GM19023 (cell line): ENCODE measurements at regions not wholly inside any gene's neighbourhood (a gene's known extent, or its start where the extent isn't known, plus 50 kb on each side); places are given as distances from the start of the nearest gene placed in this dataset.
"Not testable (repeated sequence)": the region's sequence is repeated elsewhere in the genome, so short reads cannot be mapped to it uniquely, and the experiment has no call there.

ENCODE experiments used
- ATAC-seq: cut with Tn5 transposase; IDR thresholded peaks from one replicate; pipeline ENCODE4 v1.9.1; 2021; ENCODE audit warnings: mild to moderate bottlenecking, moderate library complexity; ENCODE audit not compliant: unreplicated experiment

DNA sequence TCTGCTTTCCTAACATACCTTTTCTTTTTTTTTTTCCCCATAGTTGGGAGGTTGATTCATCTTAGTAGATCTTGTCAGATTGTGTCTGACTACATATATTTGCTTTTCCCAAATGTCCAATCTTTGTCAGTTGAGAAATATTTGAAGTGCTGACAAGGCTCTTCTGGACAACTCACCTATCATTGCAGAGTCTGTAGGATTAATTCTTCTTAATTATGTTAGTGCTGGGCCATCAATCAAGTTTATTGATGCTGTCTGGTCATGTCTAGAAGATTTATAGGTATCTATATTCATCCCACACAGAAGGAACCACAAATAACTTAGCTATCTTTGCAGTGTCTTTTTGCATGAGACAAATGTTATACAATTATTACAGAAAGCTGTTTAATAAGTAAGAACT is 310.6 kb downstream of the ACTR3B start:
- ATAC-seq = no peak

DNA sequence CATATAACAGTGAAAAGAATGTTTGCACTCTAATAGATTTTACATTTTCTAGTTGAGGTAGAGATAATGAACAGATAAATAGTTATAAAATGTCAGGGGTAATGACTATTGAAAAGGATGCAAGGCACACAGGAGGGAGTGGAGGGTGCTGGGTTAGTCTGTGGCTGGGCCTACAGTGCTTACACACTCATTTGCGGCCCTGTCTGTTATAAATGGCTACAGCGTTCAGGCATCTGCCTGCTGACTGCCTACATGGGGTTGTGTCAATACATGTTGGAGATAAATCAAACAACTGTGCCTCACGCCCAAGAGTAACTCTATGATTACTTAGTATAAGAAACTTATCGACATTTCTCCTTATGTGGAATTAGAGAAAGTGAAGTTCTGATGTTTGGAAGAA is 313.3 kb downstream of the ACTR3B start:
- ATAC-seq = no peak

DNA sequence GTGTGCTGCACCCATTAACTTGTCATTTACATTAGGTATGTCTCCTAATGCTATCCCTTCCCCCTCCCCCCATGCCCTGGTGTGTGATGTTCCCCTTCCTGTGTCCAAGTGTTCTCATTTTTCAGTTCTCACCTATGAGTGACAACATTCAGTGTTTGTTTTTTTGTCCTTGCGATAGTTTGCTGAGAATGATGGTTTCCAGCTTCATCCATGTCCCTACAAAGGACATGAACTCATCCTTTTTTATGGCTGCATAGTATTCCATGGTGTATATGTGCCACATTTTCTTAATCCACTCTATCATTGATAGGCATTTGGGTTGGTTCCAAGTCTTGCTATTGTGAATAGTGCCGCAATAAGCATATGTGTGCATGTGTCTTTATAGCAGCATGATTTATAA is 316.7 kb downstream of the ACTR3B start:
- ATAC-seq = not testable (repeated sequence)

DNA sequence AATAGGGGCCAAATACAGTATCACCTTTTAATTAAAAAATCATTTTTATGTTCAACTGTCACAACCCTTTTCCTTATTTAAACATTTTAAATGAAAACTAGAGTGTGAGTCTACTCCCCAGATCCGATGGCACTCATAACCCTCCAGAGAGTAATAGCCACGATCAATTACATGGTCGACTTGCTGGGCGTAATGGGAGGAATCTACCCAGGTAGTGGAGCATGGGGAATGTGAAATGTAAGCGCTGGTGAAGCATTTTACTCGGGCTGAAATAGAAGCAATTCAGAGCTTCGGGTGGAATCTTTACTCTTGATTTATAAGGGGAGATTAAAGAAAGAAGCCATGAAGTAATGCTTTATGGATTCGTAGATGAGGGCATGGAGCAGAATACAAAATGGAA is 321.9 kb downstream of the ACTR3B start:
- no peak for ATAC-seq

DNA sequence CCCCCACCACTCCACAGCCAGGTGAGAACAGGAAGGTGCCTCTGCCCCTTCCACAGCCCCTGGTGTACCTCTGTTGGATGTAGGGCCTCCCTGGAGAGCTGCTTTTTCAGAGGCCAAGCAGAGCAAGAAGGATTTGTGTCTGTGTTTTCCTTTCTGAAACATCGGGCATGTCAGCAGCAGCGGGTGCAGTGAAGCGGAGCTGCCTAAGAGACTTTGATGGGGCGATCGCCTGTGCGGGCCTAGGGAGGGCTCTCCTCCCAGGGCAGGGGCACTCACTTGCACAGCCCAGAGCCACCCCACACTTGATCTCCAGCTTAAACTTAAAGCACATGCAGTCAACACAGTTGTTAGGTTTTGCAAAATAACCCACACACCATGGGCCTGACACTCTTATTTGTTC is 324.7 kb downstream of the ACTR3B start:
- ATAC-seq = no peak

DNA sequence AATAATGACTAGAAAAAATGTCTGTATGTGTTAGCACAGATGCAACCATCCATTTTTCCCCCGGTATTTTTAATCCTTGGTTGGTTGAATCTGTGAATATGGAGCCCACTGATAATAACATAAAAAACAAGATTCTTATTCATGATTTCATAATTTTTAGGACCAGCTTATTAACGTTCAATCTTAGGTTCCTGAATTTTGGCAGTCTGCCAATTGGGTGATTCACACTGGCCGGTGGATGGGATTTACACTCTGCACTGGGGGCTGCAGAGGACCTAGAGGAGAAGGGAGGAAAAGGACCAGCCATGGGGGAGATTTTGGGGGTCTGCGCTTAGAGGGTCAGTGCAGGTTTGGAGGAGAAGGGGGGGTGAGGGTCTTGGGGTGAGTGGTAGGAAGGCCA is 327.9 kb downstream of the ACTR3B start:
- no peak for ATAC-seq

DNA sequence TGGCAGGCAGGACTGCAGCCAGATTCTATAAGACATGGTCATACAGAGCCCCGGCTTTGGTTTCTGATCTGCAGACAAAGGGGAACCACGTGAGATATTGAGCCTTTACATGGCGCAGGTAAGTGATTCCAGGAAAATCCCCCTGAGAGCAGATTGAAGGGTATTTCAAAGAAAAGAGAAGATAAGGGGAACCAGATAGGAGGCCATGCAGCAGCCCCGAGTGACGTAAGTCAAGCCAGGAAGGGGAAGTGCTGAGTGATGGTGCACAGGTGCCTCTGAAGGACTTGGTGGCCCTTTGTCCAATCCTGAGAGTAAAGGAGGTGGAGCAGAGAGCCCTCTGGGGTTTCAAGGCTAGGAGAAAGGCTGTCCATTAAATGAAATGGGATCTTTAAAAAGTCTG is 329.0 kb downstream of the ACTR3B start:
- no peak for ATAC-seq

DNA sequence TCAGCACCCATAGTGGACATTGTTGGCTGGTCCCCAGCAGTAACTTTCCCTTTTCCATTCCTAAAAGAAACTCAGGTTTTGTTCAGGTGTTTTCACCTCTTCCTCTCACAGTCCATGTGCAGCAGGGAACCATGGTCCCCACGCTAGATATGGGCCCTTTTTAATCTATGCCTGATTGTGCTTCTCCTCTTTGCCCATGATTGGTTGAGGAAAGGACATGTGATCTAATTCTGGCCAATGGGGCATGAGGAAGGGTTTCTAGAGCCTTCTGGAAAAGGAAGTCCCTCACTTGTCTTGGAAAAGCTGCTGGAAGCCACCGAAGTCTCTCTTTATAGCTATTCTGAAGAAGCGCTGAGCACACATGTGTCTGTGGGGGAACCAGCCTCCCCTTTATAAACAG is 330.7 kb downstream of the ACTR3B start:
- no peak for ATAC-seq

DNA sequence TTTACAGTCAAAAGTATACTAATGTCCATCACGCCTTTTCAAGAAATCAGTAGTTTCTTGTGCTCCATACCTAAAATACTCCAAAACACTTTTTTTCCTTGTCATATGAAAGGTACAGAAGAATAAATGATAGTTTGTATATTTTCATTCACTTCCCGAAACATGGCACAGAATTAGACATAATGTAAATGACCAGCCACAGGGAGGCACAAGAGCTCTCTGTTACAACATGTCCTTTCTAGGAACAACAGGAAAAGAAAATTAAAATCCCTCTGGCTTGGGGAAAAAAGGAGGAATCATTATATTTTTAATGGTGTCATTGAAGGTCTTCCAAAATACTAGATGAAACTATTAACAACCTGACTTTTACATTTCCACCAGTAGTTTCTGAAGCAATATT is 331.2 kb downstream of the ACTR3B start:
- no peak for ATAC-seq

DNA sequence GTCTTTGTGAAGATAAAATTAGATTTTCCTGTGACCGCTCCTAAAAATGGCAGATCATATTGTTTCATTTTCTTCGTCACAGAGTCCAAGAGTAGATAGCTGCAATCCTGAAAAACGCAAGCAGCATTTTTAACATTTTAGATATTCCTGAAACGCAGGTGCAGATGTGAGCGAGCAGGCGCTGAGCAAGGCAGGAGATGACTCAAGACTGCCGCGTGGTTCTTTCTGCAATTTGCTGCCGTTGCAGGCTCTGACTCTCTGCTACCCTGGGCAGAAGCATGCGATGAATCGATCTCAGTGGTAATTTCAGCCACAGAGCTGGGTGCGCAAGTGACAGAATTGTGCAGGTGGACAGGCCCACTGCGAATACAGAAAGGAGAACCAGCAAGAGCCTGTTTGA is 331.9 kb downstream of the ACTR3B start:
- no peak for ATAC-seq

DNA sequence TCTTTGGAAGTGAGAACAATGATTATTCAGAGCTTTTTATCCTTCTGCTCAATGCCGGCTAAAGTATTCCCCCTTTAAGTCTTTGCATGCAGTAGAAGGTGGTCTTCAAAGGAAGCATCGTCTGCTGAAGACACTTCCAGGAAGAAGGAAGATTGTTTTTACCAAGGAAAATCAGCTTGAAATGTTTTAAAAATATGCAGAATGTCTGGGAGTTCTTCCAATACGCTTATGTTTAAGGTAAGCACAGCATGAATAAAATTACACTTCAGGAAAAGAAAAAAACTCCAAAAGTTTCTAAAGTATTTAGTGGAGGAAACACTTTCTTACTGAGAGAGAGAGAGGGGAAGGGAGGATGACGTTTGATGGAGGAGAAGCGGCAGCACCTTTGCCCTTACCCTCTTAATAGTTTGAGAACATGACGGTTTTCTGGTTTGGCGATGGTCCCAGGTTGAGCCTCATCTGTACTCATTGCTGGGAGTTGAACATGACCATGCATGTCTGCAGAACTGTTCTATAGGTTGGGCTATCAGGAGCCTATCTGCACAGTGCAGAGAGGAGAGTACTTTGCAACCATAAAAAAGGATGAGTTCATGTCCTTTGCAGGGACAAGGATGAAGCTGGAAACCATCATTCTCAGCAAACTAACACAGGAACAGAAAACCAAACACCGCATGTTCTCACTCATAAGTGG is 338.1 kb downstream of the ACTR3B start:
- ATAC-seq = no peak

DNA sequence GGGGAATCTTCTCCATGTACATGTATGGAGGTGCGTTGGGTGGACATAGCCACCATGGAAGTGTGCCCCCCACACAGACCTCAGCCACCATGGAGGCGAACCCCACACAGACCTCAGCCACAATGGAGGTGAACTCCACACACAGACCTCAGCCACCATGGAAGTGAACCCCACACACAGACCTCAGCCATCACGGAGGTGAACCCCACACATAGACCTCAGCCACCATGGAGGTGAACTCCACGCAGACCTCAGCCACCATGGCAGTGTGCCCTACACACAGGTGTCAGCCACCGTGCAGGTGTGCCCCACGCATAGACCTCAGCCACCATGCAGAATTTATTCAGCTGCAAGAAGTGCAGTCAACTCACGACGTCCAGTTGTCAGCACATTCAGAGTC is 339.7 kb downstream of the ACTR3B start:
- ATAC-seq = no peak

DNA sequence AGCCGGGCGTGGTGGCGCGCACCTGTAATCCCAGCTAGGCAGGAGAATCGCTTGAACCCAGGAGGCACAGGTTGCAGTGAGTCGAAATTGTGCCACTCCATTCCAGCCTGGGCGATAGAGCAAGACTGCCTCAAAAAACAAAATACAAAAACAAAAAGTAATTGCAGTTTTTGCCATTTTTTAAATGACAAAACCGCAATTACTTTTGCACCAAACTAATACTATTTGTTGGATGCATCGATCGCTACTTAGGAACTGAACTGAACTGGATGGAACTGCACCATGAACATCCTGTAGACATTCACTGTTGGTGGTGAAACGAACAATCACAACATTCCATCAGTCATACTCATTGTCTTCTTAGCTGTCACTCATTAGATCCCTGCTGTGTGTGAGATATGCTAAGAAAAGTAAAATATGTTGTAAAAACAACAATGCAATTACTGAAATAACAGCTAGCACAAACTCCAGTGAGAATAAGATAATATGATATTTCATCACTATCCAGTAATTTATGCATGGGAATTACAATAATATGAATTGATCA is 341.2 kb downstream of the ACTR3B start:
- ATAC-seq = no peak

DNA sequence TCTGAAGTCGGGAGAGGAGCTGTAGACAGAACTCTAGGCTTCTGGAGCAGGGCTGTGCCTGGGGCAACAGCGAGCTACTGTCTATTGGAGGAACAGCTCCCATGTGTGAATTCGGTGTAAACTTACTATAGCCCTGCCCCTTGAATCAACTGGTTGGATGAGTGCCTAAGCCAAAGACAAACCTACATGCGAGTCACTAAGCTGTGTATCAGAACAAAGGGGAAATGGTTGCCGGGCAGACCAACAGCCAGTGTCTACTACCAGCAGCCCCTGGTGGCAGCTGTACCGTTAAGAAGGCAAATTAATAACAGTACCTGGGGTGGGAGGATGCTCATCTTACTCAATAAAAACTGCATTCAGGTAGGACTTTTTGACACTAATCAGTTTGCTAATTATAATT is 343.6 kb downstream of the ACTR3B start:
- ATAC-seq = no peak

DNA sequence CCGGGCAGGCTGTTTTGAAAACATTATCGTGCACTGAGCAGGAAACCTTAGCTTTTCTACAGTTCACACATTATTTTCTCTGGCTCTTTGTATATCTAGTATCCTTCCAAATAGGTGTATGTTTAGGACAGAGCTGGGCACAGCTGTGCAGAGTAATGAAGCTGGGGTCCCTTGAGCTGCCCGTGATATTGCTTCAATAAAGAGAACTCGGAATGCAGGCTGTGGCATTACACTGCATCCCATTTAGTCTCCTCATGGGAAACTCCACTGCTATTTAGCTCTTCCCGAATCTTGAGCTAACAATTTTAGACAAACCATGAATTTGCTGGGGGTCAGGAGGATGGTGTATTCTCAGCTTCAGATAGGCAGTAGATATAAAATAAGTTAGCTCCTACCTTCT is 348.3 kb downstream of the ACTR3B start:
- ATAC-seq = no peak

DNA sequence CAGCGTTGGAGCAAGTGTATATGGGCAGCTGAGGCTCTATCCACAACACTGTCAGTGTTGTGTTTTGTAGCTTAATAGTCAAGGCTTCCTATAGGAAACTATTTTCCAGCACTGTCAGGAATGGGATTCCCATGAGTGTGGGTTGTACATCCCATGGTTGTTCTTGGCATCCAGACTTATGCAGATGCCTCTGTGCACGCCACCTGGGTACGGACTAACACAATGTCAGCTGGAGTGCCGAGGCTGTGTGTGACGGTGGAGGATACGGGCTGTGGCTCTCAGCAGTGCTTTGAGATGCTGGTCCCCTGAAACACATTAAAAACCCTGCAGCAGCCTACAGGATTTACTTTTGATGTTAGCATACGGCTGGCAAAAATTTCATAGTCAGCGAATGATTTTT is 350.0 kb downstream of the ACTR3B start:
- ATAC-seq = no peak

DNA sequence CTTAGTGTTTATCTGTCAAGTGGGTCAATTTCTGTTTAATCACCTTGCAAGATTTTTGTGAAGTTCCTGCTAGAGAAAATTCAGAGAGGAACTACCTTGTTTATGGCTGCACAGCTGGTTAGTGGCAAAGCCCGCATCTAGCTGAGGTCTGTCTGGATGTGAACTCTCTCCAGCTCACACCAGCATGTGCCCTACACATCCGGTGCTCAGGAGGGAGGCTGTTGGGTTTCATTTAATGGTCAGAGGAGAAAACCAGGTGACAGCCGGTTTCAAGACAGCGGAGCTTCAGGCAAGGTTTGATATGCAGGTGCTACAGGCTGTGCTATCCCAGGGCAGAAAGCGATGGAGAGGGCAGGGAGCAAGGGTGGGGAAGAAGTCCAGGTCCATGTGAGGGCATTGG is 351.1 kb downstream of the ACTR3B start:
- ATAC-seq = no peak

DNA sequence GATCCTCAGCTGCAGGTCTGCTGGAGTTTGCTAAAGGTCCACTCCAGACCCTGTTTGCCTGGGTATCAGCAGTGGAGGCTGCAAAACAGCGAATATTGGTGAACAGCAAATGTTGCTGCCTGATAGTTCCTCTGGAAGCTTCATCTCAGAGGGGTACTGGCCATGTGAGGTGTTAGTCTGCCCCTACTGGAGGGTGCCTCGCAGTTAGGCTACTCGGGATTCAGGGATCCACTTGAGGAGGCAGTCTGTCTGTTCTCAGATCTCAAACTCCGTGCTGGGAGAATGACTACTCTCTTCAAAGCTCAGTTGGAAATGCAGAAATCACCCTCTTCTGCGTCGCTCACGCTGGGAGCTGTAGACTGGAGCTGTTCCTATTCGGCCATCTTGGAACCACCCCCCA is 362.7 kb downstream of the ACTR3B start:
- ATAC-seq = not testable (repeated sequence)

DNA sequence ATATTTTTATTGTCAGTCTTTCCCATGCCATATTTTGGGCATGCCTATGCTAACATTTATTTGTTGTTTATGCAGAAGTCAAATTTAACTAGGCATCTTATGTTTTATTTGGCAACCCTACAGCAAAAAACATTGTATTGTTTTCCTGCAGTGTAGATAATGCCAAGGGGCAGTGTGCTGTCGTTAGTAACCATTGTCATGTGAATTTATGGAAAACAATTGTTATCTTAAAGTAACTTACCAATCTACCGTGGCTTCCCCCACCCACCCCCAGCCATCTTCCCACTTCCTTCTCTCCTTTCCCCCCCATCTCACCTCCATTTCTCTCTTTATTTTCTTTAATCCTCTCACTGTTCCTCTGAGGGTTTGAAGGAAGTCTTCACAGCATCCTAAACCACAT is 370.5 kb downstream of the ACTR3B start:
- no peak for ATAC-seq

DNA sequence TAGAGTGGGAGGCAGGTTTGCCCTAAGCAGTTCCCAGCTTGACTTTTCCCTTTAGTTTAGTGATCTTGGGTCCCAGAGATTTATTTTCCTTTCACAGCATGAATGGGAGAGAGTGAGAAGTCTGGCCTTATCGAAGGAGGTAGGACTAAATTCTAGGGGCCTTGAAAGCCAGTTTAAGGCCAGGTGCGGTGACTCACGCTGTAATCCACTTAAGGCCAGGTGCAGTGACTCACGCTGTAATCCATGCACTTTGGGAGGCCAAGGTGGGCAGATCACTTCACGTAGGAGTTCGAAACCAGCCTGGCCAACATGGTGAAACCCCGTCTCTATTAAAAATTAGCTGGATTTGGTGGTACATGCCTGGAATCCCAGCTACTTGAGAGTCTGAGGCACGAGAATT is 392.2 kb downstream of the ACTR3B start:
- ATAC-seq = no peak

DNA sequence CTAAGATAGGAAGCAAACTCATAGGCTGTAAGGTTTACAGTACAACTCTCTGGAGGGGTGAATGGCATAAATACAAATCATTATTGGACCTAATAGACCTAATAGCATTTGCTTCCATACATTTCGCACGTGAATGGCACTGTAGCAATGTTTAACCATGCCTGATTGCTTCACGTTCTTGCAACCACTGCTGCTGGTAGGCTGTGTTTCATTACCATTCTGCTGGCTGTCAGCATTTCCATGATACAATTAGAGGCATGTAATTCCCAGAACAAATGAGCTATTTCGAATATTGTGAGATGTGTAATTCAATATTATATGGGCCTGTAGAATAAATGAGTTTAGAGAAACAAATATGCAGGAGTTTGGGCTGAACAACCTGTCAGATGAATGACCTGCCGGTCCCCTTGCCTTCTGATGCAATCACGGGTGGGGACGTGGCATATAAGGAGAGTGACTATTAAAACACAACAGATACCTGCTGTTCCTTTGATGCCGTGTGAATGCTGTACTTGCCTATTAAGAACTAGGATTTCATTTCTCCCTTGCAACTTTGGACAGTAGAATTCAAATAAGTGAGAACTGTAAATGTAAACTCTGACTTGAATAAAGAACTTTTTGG is 393.4 kb downstream of the ACTR3B start:
- no peak for ATAC-seq

DNA sequence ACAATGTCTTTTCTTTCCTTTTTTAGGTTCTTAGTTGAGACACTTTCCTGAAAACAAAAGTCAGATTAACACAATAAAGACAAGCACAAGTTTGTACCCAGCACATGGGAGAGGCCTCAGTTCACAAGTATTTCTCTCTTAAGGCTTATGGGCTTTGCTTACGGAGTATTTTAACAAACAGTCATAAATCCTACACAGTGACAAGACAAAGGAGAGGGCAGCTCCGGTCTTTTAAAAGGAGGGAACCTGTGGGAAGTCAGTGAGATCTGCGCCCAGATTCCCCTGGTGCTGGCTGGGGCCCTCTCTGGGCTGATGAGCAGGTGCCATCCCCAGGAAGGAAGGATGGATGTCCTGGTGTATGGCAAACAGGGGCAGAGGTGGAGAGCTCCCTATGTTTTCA is 398.6 kb downstream of the ACTR3B start:
- ATAC-seq = no peak

DNA sequence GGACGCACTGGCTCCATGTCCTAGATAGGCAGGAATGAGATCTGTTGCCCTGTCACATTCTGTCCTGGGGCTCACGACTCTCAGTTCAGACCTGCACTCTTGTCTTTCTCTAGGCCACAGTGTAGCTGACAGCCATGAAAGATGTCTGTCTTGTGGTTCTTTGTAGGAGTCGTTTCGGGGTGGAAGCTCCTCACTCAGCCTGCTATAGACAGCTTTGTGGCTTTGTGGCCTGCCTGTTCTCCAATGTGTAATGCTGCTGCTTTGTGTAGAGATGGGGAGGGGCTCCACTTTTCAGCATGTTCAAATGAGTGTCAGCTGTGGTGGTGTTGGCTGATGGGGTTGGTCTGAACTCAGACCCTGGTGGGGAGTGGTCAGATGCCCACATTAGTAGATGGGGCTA is 410.7 kb downstream of the ACTR3B start:
- no peak for ATAC-seq
